SK-N-MC (cell line): ENCODE measurements at regions not wholly inside any gene's neighbourhood (a gene's known extent, or its start where the extent isn't known, plus 50 kb on each side); places are given as distances from the start of the nearest gene placed in this dataset.
"Not testable (repeated sequence)": the region's sequence is repeated elsewhere in the genome, so short reads cannot be mapped to it uniquely, and the experiment has no call there.

Experiments
- DNase-seq: peaks from one replicate; pipeline ENCODE4 v3.0.0-alpha.2; 2011; ENCODE audit warnings: low read depth, low spot score
- H3K27ac ChIP-seq: fragments of 200-600 bp; sonication (generic); 2 replicates; pipeline ENCODE4 v1.5.1; 2016; ENCODE audit warnings: mixed run types
- H3K36me3 ChIP-seq: fragments of 200-600 bp; sonication (generic); 2 replicates; pipeline ENCODE4 v1.6.1; 2017; ENCODE audit warnings: antibody characterized with exemption, low read length, mixed read lengths; ENCODE audit not compliant: insufficient read depth
- H3K4me3 ChIP-seq: fragments of 200-600 bp; sonication (generic); 2 replicates; pipeline ENCODE4 v1.5.1; 2016
- H3K9ac ChIP-seq: fragments of 200-600 bp; sonication (generic); 2 replicates; pipeline ENCODE4 v1.8.0; 2017; ENCODE audit warnings: mixed run types, mixed read lengths; ENCODE audit not compliant: insufficient read length
- H3K9me3 ChIP-seq: fragments of 200-600 bp; sonication (generic); 2 replicates; pipeline ENCODE4 v1.6.1; 2017; ENCODE audit warnings: low read depth, mild to moderate bottlenecking, antibody characterized with exemption, low read length, moderate library complexity, mixed read lengths
- EZH2 ChIP-seq: fragments of 200-600 bp; sonication (generic); IDR thresholded peaks from one replicate; pipeline ENCODE4 v1.6.1; 2017; ENCODE audit warnings: antibody characterized with exemption
- FOXP2 ChIP-seq: optimal IDR thresholded peaks from 2 replicates; pipeline ENCODE3; 2011; ENCODE audit warnings: mild to moderate bottlenecking, moderate library complexity; ENCODE audit not compliant: insufficient read depth; ENCODE audit errors: extremely low read length, control extremely low read depth
- POLR2AphosphoS5 ChIP-seq: IDR thresholded peaks from 2 replicates; pipeline ENCODE4 v1.6.1; 2012; ENCODE audit warnings: mild to moderate bottlenecking, low read depth, low read length, borderline replicate concordance

- H3K27ac ChIP-seq, H3K9me3 ChIP-seq, H3K4me3 ChIP-seq, H3K9ac ChIP-seq, H3K36me3 ChIP-seq, DNase-seq: not testable (repeated sequence)
Measured at GRCh38 chr15:85256009-85256997, 124.1 kb upstream of the AKAP13 start.

- H3K9ac ChIP-seq, DNase-seq, H3K4me3 ChIP-seq, H3K27ac ChIP-seq, H3K9me3 ChIP-seq, H3K36me3 ChIP-seq: not testable (repeated sequence)
Measured at GRCh38 chr15:85258062-85258445, 122.3 kb upstream of the AKAP13 start.

- H3K4me3 ChIP-seq, H3K9ac ChIP-seq, H3K9me3 ChIP-seq, DNase-seq, H3K36me3 ChIP-seq, H3K27ac ChIP-seq: not testable (repeated sequence)
Measured at GRCh38 chr15:85258559-85259209, 121.7 kb upstream of the AKAP13 start.

GRCh38 chr15:85260526-85260925 lies 119.9 kb upstream of the AKAP13 start:
- H3K36me3 ChIP-seq, H3K27ac ChIP-seq, H3K9me3 ChIP-seq, DNase-seq, H3K9ac ChIP-seq, H3K4me3 ChIP-seq: not testable (repeated sequence)

DNA sequence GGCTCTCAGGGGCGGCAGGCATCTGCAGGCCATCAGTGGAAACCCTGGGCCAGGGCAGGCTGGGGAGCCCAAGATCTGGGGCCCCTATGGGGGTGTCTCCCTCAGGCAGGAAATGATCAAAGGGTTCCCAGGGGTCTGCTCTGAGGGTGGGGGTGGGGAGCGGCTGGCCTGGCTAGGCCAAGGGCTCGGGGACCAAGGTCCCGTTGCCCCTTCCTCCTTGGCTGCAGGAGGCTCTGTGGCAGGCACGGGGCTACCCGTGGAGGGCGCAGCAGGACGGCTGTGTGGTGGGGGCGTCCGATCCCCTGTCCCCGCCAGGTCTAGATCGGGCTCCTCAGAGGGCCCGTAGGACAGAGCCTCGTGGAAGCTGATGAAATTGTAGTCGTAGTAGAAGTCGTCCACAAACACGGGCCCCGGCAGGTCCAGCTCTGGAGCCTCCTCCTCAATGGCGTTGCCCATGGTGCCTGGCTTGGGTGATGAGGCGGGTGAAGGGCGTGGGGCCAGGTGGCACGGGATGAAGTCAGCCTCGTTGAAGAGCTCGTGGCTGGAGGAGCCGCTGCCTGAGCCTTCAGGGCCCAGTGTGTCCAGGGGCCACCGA lies 117.8 kb upstream of the AKAP13 start:
- not testable (repeated sequence) for H3K4me3 ChIP-seq, H3K9ac ChIP-seq, DNase-seq, H3K9me3 ChIP-seq, H3K27ac ChIP-seq, H3K36me3 ChIP-seq

DNA sequence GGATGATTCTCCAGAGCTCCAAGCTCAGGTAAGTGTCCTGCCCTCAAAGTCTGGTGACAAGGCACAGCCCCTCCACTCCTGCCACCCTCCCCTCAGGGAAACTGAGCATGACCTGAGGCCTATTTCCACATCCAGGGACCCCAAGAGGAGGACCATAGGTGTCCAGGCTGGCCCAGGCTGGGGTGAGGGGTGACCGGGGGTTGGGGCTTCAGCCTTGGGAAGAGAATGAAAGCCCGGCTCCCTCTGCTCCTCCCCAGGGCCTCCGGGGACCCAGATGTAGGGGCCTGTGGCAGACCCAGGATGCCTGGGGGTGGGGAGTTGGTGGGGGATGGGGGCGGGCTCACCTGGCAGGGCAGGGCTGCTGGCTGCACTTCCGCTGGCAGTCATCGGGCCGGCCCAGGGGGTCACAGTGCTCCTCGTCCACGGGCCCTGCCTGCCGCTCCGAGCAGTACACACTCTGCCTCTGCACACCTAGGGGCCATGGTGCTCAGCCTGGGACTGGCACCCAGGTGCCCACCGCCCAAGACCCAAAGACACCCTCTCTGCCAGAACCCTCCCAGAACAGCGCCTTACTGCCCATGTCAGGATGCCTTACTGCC lies 116.5 kb upstream of the AKAP13 start:
- not testable (repeated sequence) for H3K4me3 ChIP-seq, H3K9ac ChIP-seq, H3K27ac ChIP-seq, H3K9me3 ChIP-seq, H3K36me3 ChIP-seq, DNase-seq

GRCh38 chr15:85264614-85265190 lies 115.7 kb upstream of the AKAP13 start:
- DNase-seq, H3K4me3 ChIP-seq, H3K36me3 ChIP-seq, H3K9ac ChIP-seq, H3K27ac ChIP-seq, H3K9me3 ChIP-seq: not testable (repeated sequence)

DNA sequence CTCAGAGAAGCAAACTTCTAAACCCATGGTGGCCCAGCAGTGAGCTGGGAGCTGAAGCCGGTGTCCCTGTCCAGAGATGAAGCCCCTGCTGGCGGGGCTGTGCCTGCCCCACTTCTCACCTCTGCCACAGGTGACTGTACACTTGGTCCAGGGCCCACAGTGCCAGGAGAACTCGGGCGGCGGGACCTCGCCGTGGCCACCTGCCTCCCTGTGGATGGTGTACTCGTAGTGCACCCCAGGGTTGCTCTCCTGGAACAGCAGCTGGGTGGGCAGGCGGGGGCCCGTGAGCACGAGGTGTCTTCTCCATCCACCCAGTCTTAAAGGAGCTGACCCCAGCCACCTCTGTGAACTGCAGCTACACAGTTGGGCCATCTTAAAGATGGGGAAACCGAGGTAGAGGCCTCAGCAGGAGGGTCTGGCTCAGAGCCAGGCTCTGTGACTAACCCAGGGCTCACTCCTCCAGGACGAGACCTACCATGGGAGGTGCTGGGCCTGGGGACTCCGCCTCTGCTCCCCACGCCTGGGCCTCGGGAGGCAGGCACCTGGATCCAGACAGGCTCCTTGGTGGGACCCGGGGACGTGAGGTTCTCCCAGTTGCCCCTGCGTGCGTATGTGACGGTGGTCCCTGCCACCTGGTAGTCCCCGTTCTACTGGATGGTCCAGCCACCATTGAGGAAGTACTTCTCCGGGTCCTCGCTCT lies 113.1 kb upstream of the AKAP13 start:
- not testable (repeated sequence) for H3K27ac ChIP-seq, H3K9ac ChIP-seq, H3K36me3 ChIP-seq, H3K9me3 ChIP-seq, H3K4me3 ChIP-seq, DNase-seq

DNA sequence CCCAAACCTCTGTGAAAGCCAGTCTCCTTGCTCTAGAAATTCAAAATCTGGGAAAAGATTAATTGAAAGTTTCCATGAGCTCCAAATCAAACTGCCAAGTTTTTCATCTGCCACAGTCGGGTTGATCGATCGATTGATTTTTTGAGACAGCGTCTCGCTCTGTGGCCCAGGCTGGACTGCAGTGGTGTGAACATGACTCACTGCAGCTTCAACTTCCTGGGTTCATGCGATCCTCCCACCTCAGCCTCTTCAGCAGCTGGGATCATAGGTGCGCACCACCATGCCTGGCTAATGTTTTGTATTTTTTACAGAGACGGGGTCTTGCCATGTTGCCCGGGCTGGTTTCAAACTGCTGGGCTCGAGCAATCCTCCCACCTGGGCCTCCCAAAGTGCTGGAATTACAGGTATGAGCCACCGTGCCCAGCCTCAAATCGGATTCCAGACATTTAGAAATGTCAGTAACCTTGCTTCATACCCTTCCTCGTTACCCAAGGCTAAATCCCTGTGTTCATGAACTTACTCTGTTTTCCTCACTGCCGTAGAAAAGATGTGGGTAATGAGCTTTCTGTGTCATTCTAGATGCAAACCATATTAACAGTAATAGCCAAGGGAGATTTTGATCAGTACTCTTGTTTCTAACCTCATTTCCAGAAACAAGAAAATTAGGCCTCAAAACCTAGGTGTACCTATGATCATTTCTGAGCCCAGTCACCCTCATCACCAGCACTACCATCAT lies 105.9 kb upstream of the AKAP13 start:
- TF ChIP-seq EZH2 (no peak), FOXP2 (no peak), POLR2AphosphoS5 (no peak)
- no peaks in the 10 kb centered on the region for H3K9me3 ChIP-seq
- no peaks in the 10 kb centered on the region for H3K36me3 ChIP-seq
- no peak overlapping the region for H3K9ac ChIP-seq
- no peak overlapping the region for H3K4me3 ChIP-seq
- no peak overlapping the region for H3K27ac ChIP-seq
- no peak for DNase-seq
